Inferior parietal cortex (tissue), 1 donor: ENCODE measurements at regions not wholly inside any gene's neighbourhood (a gene's known extent, or its start where the extent isn't known, plus 50 kb on each side); places are given as distances from the start of the nearest gene placed in this dataset.
A peak's percentile ranks its signal among the peaks of the same experiment; 100 is the strongest.

Experiments used
- DNase-seq: peaks from one replicate; pipeline ENCODE4 v3.0.0-alpha.2; 2016; ENCODE audit errors: extremely low spot score

GRCh38 chr5:135139381-135140134 lies 105.5 kb upstream of the PITX1 start:
- peak; percentile 21 for DNase-seq

GRCh38 chr5:135138116-135138850 lies 104.3 kb upstream of the PITX1 start:
- no peak for DNase-seq

- DNase-seq, result no peak
Observed at GRCh38 chr5:135137146-135137915, 103.3 kb upstream of the PITX1 start.

- DNase-seq, result no peak
Observed at GRCh38 chr5:135136546-135136945, 102.5 kb upstream of the PITX1 start.

- DNase-seq, result no peak
Observed at GRCh38 chr5:135135530-135136226, 101.7 kb upstream of the PITX1 start.

- DNase-seq, result no peak
Observed at GRCh38 chr5:135134691-135135381, 100.8 kb upstream of the PITX1 start.

GRCh38 chr5:135133698-135134515 lies 99.9 kb upstream of the PITX1 start:
- peak; percentile 68 for DNase-seq

GRCh38 chr5:135133181-135133580 lies 99.2 kb upstream of the PITX1 start:
- no peak for DNase-seq

GRCh38 chr5:135131801-135132680 lies 98.0 kb upstream of the PITX1 start:
- DNase-seq, result no peak

GRCh38 chr5:135130261-135131215 lies 96.5 kb upstream of the PITX1 start:
- DNase-seq, result no peak

- DNase-seq, result no peak
Observed at GRCh38 chr5:135129307-135129706, 95.3 kb upstream of the PITX1 start.

- no peak for DNase-seq
Observed at GRCh38 chr5:135128361-135128760, 94.3 kb upstream of the PITX1 start.

- no peak for DNase-seq
Observed at GRCh38 chr5:135127439-135128240, 93.6 kb upstream of the PITX1 start.

- no peak for DNase-seq
Observed at GRCh38 chr5:135126688-135127438, 92.8 kb upstream of the PITX1 start.

GRCh38 chr5:135124724-135125123 lies 90.7 kb upstream of the PITX1 start:
- no peak for DNase-seq

- DNase-seq, result no peak
Observed at GRCh38 chr5:135124128-135124527, 90.1 kb upstream of the PITX1 start.

GRCh38 chr5:135122797-135123196 lies 88.8 kb upstream of the PITX1 start:
- DNase-seq, result no peak
